Ramos (cell line): ENCODE measurements at regions not wholly inside any gene's neighbourhood (a gene's known extent, or its start where the extent isn't known, plus 50 kb on each side); places are given as distances from the start of the nearest gene placed in this dataset.

ENCODE experiments used
- in situ Hi-C: fragments of 300-500 bp; cut with MboI; formaldehyde crosslinking; loops from one replicate; pipeline ENCODE4 v1.14.3; 2022; ENCODE audit warnings: low sequenced_read_pairs; ENCODE audit not compliant: unreplicated experiment

DNA sequence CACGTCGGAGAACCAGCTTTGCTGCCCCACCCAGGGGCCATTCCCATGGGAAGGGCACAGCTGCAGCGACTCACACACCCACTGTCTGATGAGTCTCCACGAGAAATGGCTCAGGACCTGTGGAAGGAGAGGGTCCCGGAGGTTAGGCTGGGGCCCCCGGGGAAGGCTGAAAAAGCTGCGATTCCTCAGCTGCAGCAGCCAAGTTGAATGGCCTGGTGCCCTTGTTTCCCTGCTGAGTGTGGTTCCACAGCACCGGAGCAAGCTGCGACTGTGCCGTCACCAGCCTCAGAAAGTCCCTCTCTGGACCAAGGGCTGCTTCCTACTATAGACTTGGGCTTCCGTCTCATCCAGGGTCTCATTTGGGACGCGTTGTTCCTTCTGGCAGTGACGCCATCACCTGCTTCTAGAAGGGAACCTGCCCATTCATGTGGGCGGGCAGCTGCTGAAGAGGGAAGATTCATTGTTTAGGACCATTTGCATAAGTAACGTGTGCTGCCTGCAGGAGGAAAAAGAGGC, 180.2 kb downstream of the INHBB start:
- in situ Hi-C loops = no loop called here

DNA sequence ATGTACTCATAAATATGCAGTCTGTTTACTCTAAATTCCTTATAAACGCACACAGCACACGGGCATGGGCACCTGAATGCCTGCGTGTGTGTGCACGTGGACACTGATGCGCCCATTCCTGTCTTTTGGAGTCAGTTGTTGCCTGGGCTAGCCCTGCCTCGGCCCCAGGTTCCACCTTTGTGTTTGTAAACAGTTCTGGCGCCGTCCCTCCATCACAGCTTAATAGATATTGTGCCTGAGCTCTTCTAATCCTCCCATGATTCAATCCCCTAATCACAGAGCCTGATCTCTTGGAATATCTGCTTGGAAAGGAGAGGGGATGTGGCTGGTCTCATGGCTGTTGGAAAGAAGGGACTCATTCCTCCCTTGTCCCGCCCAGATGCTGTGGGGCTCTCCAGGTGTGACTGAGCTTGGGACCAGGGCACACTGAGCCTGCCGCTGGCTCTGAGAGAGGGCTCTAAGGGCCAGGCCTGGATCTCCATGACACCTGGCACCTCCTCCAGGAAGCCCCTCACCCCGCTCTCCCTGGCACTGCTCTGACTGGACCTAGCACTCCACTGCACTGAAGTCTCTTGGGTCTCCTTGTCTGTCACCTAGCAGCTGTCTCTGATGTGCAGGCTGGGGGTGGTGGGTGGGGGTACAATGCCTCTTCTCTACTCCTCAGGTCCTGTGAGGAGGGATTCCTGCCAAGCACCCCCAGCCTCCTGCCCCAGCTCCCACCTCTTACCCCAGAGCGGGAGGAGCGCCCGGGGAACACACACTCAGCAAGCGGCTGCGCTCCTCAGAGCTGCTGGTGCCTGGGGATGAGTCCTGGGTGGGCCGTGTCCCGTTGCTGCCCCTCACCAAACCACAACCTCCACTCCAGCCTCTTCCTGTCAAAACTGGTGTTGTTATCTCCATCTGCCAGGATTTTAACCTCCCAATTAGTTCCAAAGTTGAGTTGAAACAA, 181.3 kb downstream of the INHBB start:
- in situ Hi-C loops = no loop called here

DNA sequence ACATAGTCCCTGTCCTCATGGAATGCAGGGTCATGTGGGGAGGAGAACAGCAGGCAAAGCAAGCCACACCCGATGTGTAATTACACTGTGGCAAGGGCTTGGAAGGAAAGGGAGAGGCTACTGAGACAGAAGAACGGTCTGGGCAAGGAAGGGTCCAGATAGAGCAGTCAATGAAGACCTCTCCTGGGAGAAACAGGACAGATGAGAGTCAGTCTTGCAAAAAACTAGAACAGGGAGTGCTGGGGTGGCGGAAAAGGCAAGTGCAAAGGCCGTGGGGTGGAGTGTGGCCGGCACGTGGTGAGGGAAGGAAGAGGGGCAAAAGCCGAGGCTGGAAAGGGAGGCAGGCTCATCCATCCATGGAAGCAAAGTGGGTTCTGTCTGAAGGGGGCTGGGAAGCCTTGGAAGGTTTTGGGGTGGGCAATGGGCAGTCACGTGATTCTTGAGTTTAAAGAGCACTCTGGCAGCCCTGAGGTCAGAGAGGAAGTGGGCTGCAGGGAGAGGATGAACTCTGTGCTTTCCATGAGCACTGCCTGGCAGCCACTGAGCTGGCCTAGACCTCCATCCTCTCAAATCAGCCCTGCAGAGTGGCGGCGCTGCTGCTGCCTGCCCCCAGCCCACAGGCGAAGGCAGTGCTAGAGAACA, 182.2 kb downstream of the INHBB start:
- in situ Hi-C loops = no loop called here

DNA sequence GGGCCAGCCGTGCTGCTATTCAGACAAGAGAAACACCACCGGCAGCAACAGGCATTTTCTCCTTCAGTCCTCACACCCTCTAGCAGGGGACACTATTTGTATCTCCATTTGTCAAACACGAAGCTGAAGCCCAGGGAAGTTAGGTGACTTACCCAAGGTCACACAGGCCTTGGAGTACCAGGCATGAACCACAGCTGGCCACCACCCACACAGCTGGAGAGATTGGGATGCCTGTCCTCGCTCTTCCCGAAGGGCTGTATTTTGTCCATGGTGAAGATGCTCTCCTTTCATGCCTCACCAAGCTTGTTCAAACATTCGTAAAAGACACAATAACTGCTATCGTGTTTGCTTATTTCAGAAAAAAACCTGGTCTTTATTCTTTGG, 182.7 kb downstream of the INHBB start:
- in situ Hi-C loops = no loop called here

DNA sequence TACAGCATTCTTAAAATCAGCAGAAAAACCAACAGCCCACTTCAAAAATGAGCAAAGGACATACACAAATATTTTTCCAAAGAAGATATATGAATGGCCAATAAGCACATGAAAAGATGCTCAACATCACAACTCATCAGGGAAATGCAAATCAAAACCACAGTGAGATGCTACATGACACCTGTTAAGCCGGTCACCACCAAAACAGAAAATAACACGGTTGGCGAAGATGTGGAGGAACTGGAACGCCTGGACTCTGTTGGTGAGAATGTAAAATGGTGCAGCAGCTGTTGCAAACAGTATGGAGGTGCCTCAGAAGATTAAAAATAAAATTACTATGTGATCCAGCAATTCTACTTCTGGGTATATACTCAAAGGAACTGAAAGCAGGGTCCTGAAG, 184.8 kb downstream of the INHBB start:
- in situ Hi-C loops = no loop called here

DNA sequence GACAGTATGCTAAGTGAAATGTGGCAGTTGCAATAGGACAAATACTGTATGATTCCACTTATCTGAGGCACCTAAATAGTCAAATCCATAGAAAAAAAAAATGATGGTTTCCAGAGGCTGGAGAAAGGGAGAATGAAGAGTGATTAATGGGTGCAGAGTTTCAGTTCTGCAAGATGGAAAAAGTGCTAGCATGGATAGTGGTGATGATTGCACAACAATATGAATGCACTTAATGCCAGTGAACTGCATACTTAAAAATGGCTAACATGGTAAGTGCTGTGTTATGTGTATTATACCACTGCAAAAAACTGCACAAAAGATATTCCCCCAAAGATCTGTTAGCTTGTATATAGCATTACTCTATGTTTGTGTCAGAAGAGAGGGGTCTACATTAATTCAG, 185.4 kb downstream of the INHBB start:
- in situ Hi-C loops = no loop called here

DNA sequence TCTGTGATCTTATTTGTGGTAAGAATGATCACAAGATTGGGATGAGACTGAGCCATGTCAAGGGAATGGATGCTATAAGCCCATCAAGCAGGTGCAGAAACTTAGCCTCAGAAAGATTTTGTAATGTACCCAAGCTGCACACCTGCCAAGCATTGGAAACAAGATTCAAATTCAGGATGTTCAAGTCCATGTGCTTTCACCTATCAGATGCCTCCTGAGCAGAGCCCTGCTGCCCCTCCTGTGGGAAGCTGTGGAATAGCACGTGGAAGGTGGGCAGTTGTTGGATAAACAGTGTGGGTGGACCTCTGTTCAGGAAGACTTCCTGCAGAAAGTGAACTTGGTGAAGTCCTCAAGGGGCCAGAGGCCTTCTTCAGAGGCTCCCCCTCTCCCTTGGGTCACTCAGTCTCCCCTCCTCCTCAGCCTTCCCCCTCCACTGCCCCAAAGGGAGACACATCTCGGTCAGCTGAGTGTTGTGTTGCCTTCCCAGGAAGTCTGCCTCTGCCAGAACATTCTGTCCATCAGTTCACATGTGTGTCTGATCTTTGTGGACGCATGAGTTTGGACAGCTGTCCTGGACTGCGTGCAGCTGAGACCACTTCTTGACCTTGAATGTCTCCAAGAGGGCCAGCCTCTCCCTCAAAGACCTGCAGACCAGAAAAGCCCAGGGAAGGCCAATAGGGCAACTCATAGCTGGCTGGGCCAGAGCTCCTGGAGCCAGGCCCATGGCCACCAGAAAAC, 186.1 kb downstream of the INHBB start:
- in situ Hi-C loops = no loop called here

DNA sequence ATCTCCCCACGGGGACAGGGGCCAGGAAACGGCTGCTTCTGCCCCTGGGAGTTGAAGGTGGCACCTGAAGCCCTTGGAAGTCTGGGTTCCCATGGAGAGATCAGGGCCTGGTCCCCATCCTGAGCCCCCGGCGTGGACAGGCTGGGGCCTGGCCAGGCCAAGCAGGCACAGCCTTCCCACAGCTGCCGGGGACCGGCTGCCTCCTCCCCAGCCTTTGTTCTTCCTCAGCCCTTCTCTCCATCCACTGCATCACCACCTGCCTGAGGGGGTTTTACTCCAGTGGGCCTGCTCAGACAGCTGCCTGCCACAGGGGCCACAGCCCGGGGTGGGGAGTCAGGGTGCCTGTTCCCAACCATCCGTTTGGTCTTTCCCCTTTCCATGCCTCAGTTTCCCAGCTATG, 187.7 kb downstream of the INHBB start:
- in situ Hi-C loops = no loop called here

DNA sequence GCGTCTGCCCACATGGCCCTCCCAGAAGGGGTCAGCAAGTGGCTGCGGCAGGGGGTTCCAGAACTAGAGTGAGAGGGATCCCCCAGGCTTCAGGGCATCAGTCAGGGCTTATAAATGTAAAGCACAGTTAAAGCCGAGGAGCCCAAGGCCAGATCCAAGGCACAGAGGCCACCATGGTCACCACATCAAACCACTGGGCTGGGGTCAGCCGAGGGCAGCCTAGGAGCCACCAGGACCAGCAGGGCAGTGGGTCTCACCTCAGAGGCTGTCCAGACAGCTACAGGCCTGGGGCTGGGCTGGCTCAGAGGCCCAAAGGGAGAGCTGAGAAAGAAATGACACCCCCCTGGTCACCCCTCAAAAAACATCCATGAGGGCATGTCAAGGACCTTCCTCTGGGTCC, 188.5 kb downstream of the INHBB start:
- in situ Hi-C loops = no loop called here

DNA sequence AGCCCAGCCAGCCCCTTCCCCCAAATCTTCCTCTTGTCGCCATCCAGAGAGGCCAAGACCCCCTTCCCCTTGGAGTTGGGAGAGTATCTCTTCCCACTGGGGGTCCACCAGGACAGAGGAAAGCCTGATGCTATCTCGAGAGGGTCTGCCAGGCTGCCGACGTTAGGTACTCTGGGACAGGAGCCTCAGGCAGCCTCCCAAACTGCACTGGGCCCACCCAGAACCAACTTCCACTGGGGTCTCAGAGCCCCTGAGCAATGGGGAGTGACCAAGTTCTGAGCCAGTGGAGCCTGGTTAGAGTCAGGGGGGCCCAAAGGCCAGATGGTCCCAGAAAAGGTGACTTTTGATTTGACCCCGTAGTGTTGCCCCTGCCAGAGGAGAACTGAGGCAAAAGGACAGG, 189.1 kb downstream of the INHBB start:
- in situ Hi-C loops = no loop called here

DNA sequence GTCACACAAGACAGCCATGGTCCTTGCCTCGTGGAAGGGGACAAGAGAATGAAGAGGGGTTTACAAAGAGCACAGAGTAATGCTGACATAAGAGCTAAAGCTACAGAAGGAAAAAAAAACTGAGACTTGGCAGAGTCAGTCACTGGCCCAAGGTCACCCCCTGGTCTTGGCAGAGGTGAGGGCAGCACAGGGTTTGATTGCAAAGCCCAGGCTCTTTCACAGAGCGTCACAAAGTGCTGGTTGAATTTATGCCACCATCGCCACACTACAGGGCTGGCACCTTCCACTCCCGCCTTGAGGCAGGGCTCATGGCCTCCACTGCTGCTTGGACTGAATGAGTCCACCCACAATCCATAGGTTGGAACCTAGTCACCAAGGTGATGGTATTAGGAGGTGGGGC, 190.2 kb downstream of the INHBB start:
- in situ Hi-C loops = no loop called here

DNA sequence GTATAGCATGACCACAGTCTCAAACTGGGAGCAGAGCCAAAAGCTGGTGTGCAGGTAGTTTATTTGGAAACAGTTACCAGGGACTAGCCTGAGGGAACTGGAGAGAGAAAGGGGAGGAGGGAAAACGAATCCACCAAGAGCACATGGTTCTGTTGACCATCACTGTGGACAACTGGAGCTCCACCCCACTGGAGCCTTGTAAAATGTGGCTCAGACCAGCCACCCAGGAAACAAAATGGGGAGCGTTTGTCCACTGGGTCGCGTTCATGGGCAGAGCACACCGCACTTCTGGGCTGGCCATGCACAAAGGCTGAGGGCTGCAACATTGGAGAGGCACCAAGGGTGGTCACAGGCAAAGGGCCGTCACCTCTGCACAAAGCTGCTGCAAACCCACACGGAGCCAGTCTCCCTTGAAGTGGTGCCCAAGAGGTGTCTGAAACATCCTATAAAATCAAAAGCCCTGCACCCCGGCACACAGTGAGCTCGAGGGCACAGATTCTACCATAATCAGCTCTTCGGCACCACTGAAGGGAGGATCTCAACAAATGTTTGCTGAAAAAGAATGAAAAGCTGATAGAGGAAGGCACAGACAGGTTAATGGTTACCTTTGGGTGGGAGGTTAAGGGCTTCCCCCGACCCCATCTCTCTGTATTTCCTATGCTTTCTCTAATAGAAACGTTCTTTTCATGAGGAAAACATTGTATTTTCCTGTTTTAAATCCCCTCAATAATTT, 192.9 kb downstream of the INHBB start:
- in situ Hi-C loops = no loop called here

DNA sequence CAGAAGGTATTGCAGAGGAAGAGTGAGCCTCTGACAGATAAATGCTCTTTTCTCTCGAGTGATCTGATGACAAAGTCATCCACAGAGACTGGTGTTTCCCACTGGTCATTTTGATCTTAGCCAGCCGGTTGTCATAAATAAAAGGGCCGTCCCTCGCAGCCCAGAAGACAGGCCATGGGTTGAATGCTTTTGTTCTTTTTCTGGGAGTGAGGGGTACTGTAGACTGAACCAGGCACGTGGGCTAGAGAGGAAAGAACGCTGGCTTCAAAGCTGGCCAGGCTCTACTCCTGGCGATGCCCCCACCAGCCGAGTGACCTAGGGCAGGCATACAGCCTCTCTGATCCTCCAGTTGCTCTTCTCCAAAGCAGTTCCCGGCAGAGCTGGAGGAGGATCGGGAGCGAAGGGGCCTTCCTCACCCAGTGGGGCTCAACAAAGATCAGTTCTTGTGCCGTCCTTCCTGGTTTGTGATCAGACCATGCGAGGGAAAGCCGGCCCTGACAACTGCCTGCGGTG, 193.5 kb downstream of the INHBB start:
- in situ Hi-C loops = no loop called here

DNA sequence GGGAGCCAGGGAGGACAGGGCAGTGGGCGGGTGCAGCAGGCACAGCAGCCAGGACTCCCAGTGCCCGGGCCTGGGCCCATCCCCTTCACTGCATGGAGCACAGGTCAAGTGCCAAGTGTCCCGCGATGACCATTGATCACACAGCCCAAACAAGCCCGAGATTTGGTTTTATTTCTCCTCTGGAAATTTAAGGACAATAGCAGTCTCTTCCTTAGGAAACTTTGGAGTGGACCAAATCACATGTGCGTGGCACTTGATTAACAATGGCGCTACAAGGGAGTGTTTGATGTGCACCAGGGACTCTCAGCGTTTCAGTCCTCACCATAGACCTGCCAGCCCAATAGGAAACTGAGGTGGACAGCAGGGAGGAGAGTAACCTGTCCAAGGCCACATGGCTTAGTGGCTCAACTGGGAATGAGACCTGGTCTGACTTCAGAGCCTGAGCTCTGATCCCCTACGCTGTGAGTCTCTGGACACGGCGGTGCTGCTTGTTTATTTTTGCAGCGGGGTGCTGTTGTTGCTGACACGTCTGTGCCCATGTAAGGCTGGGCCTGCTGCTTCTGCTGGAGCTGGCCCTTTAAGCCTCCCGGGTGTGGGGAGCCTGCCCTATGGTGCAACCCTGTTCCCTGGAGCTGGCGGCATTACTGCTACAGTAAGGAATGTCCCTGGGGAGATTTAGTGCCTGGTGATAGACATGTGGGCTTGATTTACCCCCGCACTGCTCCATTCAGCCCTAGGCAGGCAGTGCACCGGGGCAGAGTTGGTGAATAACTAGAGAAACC, 194.2 kb downstream of the INHBB start:
- in situ Hi-C loops = no loop called here

DNA sequence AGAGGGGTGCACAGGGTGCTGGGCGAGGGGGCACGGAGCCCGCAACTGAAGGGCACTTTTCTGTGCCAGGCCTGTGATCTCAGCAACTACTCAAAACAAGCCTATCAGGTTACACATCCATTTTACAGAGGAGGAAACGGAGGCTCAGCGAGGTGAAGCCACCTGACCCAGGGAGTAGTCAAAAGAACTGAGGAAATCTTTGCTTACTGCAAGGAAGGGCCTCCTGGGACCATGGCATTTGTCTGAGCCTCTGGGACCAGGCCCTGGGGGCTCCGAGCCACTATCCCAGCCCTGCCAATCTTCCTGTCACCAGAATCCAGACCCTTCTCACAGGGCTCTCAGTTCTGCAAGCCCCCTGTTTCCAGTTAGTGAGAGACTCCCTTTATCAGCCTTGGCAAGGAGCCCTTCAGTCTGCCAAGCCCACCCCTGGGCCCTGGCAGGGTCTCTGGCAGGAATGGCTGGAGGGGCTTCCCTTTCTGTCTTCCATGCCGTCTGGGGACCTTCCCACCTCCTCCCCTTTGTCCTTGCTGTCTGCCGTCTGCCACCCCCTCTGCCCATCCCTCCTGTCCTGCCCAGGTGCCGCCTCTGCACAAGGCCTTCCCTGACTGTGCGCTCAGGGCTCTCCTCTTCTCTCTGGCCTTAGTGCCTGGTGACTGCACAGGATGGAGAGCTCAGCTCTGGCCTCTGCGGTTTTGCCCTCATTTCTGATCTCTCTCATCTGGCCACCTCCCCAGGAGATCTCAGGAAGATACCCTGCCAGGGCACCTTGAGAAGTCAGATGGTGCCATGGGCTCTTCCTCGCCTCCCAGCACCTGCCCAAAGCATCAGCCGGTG, 194.7 kb upstream of the GLI2 start:
- in situ Hi-C loops = no loop called here

DNA sequence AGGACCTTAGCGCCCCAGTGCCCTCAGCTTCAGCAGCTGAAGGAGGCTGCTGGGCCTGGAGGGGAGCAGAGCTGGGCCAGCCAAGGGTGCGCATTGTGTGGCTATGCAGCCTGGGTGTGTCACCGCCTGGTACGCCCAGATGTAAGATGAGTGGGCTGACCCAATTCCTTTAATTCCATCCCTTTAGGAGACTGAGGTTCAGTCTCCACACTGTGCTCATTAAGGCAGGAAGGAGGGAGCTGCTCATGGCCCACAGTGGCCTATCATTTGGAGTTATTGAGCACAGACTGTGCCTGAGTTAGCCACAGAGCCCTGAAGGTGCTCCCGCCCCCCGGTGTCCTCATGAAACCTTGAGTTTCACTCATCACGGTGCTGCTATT, 194.1 kb upstream of the GLI2 start:
- in situ Hi-C loops = no loop called here

DNA sequence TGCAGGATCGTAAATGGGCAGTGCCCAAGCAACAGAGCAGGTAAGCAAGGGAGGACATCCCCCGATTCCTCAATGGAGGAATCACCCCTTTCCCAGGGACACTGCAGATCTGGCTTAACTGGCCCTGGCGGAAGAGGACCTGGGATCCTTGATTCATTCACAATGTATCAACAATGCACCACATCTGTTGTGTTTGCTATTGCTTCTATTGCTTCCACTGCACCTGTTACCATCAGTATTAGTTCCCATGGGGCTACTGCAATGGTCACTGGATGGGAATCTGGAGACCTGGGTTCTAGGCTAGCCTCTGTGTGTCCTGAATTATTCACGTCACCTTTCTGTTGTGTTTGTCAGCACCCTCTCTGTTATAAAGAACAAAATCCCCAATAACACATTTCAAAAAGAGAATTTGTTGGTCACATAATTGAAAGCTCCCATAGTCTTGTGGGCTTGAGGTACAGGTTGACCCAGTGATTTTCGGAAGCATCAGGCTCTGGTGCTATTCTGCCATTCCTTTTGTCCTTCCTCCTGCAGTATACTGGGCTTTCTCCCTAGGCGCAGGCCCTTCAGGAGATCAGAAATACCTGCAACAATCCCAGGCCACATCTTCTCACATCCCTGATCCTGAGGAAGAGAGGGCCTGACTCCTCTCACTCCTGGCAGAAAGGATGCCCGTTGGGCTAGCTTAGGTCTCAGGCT, 193.5 kb upstream of the GLI2 start:
- in situ Hi-C loops = no loop called here
